ENCODE measurements at regions not wholly inside any gene's neighbourhood (a gene's known extent, or its start where the extent isn't known, plus 50 kb on each side); places are given as distances from the start of the nearest gene placed in this dataset.

DNA sequence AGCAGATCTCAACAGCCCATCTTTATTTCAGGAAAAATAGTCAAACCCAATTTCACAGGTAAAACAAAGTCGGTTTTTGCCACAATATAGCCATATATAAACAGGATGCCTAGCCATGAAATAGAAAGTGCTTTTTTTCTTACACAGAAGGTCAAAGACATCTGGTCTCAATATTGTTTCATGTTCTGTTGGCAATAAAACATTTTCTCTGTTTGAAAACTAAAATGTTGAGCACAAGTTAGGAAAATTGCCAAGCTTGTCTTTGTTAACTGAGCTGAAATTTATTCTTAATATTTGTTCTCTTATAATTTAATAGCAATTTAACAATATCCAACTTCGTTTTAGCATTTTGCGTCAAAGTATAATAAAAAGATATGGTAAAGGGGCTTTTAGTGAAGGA is 673.4 kb downstream of the DTWD2 start:
- Histone ChIP-seq H3K36me3 (ENCODE audit: insufficient read depth, low read length) (no peaks in the 10 kb centered on the region), H2AFZ (ENCODE audit: low read depth, low read length) (no peak overlapping the region), H4K20me1 (ENCODE audit: insufficient read depth) (no peaks in the 10 kb centered on the region), H3K79me2 (replicated peaks; ENCODE audit: insufficient read depth, low read length) (no peaks in the 10 kb centered on the region), H3K9me3 (ENCODE audit: low read length) (no peaks in the 10 kb centered on the region), H3K27ac (ENCODE audit: low read length) (no peak overlapping the region), H3K9me2 (ENCODE audit: insufficient read depth, low read length) (no peaks in the 10 kb centered on the region), H3F3A (ENCODE audit: insufficient read depth, low read length, poor library complexity, severe bottlenecking) (no peaks in the 10 kb centered on the region), H3K4me2 (ENCODE audit: low read length) (no peak overlapping the region), H3K9ac (ENCODE audit: low read length) (no peak overlapping the region), H3K27me3 (ENCODE audit: insufficient read depth, low read depth, low read length) (no peaks in the 10 kb centered on the region), H3K4me3 (ENCODE audit: low read length) (no peak overlapping the region)
- TF ChIP-seq EZH2 (IDR thresholded peaks at IDR 0.05; ENCODE audit: borderline replicate concordance, insufficient read depth, low read length, poor library complexity, severe bottlenecking) = no peak
- no peak for TF ChIP-seq SMC3 (conservative IDR thresholded peaks at IDR 0.05; ENCODE audit: poor library complexity)
- no peak for TF ChIP-seq EP300 (conservative IDR thresholded peaks at IDR 0.05; ENCODE audit: poor library complexity, severe bottlenecking)
- no peak for TF ChIP-seq RAD21 (conservative IDR thresholded peaks at IDR 0.05)
- TF ChIP-seq, protein P1, sequence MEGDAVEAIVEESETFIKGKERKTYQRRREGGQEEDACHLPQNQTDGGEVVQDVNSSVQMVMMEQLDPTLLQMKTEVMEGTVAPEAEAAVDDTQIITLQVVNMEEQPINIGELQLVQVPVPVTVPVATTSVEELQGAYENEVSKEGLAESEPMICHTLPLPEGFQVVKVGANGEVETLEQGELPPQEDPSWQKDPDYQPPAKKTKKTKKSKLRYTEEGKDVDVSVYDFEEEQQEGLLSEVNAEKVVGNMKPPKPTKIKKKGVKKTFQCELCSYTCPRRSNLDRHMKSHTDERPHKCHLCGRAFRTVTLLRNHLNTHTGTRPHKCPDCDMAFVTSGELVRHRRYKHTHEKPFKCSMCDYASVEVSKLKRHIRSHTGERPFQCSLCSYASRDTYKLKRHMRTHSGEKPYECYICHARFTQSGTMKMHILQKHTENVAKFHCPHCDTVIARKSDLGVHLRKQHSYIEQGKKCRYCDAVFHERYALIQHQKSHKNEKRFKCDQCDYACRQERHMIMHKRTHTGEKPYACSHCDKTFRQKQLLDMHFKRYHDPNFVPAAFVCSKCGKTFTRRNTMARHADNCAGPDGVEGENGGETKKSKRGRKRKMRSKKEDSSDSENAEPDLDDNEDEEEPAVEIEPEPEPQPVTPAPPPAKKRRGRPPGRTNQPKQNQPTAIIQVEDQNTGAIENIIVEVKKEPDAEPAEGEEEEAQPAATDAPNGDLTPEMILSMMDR (IDR thresholded peaks at IDR 0.05; ENCODE audit: poor library complexity, severe bottlenecking) = no peak
- TF ChIP-seq, protein P2, sequence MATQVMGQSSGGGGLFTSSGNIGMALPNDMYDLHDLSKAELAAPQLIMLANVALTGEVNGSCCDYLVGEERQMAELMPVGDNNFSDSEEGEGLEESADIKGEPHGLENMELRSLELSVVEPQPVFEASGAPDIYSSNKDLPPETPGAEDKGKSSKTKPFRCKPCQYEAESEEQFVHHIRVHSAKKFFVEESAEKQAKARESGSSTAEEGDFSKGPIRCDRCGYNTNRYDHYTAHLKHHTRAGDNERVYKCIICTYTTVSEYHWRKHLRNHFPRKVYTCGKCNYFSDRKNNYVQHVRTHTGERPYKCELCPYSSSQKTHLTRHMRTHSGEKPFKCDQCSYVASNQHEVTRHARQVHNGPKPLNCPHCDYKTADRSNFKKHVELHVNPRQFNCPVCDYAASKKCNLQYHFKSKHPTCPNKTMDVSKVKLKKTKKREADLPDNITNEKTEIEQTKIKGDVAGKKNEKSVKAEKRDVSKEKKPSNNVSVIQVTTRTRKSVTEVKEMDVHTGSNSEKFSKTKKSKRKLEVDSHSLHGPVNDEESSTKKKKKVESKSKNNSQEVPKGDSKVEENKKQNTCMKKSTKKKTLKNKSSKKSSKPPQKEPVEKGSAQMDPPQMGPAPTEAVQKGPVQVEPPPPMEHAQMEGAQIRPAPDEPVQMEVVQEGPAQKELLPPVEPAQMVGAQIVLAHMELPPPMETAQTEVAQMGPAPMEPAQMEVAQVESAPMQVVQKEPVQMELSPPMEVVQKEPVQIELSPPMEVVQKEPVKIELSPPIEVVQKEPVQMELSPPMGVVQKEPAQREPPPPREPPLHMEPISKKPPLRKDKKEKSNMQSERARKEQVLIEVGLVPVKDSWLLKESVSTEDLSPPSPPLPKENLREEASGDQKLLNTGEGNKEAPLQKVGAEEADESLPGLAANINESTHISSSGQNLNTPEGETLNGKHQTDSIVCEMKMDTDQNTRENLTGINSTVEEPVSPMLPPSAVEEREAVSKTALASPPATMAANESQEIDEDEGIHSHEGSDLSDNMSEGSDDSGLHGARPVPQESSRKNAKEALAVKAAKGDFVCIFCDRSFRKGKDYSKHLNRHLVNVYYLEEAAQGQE (IDR thresholded peaks at IDR 0.05; ENCODE audit: borderline replicate concordance) = no peak
- no peak for TF ChIP-seq POLR2AphosphoS5 (IDR thresholded peaks at IDR 0.05)
- TF ChIP-seq MXI1 (conservative IDR thresholded peaks at IDR 0.05; ENCODE audit: poor library complexity, severe bottlenecking) = no peak
- TF ChIP-seq TAF1 (IDR thresholded peaks at IDR 0.05; ENCODE audit: low read depth) = no peak

DNA sequence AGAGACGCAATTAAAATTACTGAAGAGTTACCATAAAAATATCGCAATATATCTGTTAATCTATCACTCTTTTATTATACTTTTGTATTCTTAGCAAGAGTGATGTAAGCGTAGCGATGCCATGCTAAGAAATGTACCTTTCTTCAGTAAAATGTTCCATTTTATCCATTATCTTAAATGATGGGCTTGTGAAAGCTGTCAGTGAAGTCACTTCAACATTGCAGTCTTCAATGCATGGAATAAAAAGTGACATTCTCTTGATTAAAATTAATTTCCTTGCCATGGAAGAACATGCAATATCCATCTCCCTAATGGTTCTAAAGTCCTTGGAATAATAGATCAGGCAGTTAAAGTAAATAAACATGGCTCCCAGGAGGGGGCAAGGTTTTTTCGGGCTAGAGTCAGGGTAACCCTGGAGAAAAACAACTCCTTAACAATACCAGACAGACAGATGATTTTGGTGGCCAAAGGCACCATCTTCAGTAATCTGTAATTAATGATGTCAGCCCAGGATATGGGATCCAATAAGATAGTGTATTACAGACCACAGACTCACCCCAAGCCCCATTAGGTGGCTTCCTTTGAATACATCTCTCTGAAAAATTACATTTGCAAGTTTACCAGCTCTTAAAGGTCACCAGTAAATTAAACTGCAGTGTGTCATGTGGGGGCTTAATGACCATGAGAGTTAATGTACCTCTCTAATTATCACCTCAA is 677.1 kb downstream of the DTWD2 start:
- TF ChIP-seq POLR2AphosphoS5 (IDR thresholded peaks at IDR 0.05) = peak; percentile 81
- no peak for TF ChIP-seq TAF1 (IDR thresholded peaks at IDR 0.05; ENCODE audit: low read depth)
- peak; percentile 87 for TF ChIP-seq EP300 (conservative IDR thresholded peaks at IDR 0.05; ENCODE audit: poor library complexity, severe bottlenecking)
- TF ChIP-seq, protein P1 (IDR thresholded peaks at IDR 0.05; ENCODE audit: poor library complexity, severe bottlenecking) = no peak
- TF ChIP-seq, protein P2 (IDR thresholded peaks at IDR 0.05; ENCODE audit: borderline replicate concordance) = no peak
- TF ChIP-seq RAD21 (conservative IDR thresholded peaks at IDR 0.05) = no peak
- TF ChIP-seq SMC3 (conservative IDR thresholded peaks at IDR 0.05; ENCODE audit: poor library complexity) = no peak
- no peak for TF ChIP-seq EZH2 (IDR thresholded peaks at IDR 0.05; ENCODE audit: borderline replicate concordance, insufficient read depth, low read length, poor library complexity, severe bottlenecking)
- no peak for TF ChIP-seq MXI1 (conservative IDR thresholded peaks at IDR 0.05; ENCODE audit: poor library complexity, severe bottlenecking)
- no peaks in the 10 kb centered on the region for H4K20me1 ChIP-seq (ENCODE audit: insufficient read depth)

More for the DNA sequence above, 677.1 kb downstream of the DTWD2 start:
- H3K36me3 ChIP-seq (ENCODE audit: insufficient read depth, low read length) = no peaks in the 10 kb centered on the region
- H3K9ac ChIP-seq (ENCODE audit: low read length) = no peak overlapping the region
- H3K27ac ChIP-seq (ENCODE audit: low read length) = no peak overlapping the region
- no peaks in the 10 kb centered on the region for H3K79me2 ChIP-seq (replicated peaks; ENCODE audit: insufficient read depth, low read length)
- no peak overlapping the region for H3K4me2 ChIP-seq (ENCODE audit: low read length)
- no peaks in the 10 kb centered on the region for H3K9me2 ChIP-seq (ENCODE audit: insufficient read depth, low read length)
- H3K4me3 ChIP-seq (ENCODE audit: low read length) = no peak overlapping the region
- no peak overlapping the region for H2AFZ ChIP-seq (ENCODE audit: low read depth, low read length)
- no peaks in the 10 kb centered on the region for H3K9me3 ChIP-seq (ENCODE audit: low read length)
- H3K27me3 ChIP-seq (ENCODE audit: insufficient read depth, low read depth, low read length) = no peaks in the 10 kb centered on the region
- no peaks in the 10 kb centered on the region for H3F3A ChIP-seq (ENCODE audit: insufficient read depth, low read length, poor library complexity, severe bottlenecking)
